HEK293T (cell line): ENCODE measurements at regions not wholly inside any gene's neighbourhood (a gene's known extent, or its start where the extent isn't known, plus 50 kb on each side); places are given as distances from the start of the nearest gene placed in this dataset.

Experiments used
- CTCF ChIA-PET: fragments of 350-600 bp; formaldehyde crosslinking; extraction: SDS; loops from one replicate; lab custom pipeline; 2021; ENCODE audit warnings: antibody characterized with exemption, inconsistent platforms; lab: Yijun Ruan, JAX
- POLR2A ChIA-PET: fragments of 350-600 bp; formaldehyde crosslinking; extraction: SDS; loops from one replicate; lab custom pipeline; 2020; ENCODE audit warnings: antibody characterized with exemption, inconsistent platforms; lab: Yijun Ruan, JAX
- DNase-seq: peaks from one replicate; pipeline ENCODE4 v3.0.0; 2012; ENCODE audit warnings: mixed read lengths; ENCODE audit errors: extremely low spot score
- ARNT ChIP-seq: fragments of 450-650 bp; IDR thresholded peaks from 2 replicates; pipeline ENCODE4 v1.6.1; 2017; ENCODE audit warnings: mild to moderate bottlenecking
- BHLHE40 ChIP-seq: fragments of 450-650 bp; IDR thresholded peaks from 2 replicates; pipeline ENCODE4 v1.6.1; 2016; ENCODE audit warnings: mild to moderate bottlenecking, moderate library complexity, borderline replicate concordance
- CTBP1 ChIP-seq: fragments of 450-650 bp; IDR thresholded peaks from 2 replicates; pipeline ENCODE4 v1.6.1; 2016; ENCODE audit warnings: borderline replicate concordance
- ELF4 ChIP-seq: fragments of 450-650 bp; IDR thresholded peaks from 2 replicates; pipeline ENCODE4 v1.6.1; 2017; ENCODE audit warnings: antibody characterized with exemption
- FOXA1 ChIP-seq: fragments of 450-650 bp; IDR thresholded peaks from 2 replicates; pipeline ENCODE4 v1.6.1; 2016; ENCODE audit warnings: mild to moderate bottlenecking
- FOXK2 ChIP-seq: fragments of 450-650 bp; IDR thresholded peaks from 2 replicates; pipeline ENCODE4 v1.6.1; 2016; ENCODE audit warnings: mild to moderate bottlenecking
- FOXM1 ChIP-seq: fragments of 450-650 bp; IDR thresholded peaks from 2 replicates; pipeline ENCODE4 v1.6.1; 2017; ENCODE audit warnings: mild to moderate bottlenecking, borderline replicate concordance
- HDGF ChIP-seq: fragments of 450-650 bp; IDR thresholded peaks from 2 replicates; pipeline ENCODE4 v1.6.1; 2017; ENCODE audit warnings: antibody characterized with exemption, borderline replicate concordance
- L3MBTL2 ChIP-seq: fragments of 450-650 bp; conservative IDR thresholded peaks from 2 replicates; pipeline ENCODE4 v1.6.1; 2016; ENCODE audit warnings: mild to moderate bottlenecking
- LEF1 ChIP-seq: fragments of 450-650 bp; IDR thresholded peaks from 2 replicates; pipeline ENCODE4 v1.6.1; 2017; ENCODE audit warnings: mild to moderate bottlenecking, borderline replicate concordance
- NFRKB ChIP-seq: fragments of 450-650 bp; IDR thresholded peaks from 2 replicates; pipeline ENCODE4 v1.6.1; 2016; ENCODE audit warnings: mild to moderate bottlenecking, moderate library complexity
- SP1 ChIP-seq: fragments of 450-650 bp; IDR thresholded peaks from 2 replicates; pipeline ENCODE4 v1.6.1; 2017
- SUZ12 ChIP-seq: fragments of 450-650 bp; IDR thresholded peaks from 2 replicates; pipeline ENCODE4 v1.6.1; 2016; ENCODE audit warnings: mild to moderate bottlenecking
- TARDBP ChIP-seq: fragments of 450-650 bp; IDR thresholded peaks from 2 replicates; pipeline ENCODE4 v1.6.1; 2016
- ZNF384 ChIP-seq: fragments of 450-650 bp; IDR thresholded peaks from 2 replicates; pipeline ENCODE4 v1.6.1; 2016
- TF ChIP-seq, protein P1 (sequence below): fragments of 450-650 bp; IDR thresholded peaks from 2 replicates; pipeline ENCODE4 v1.6.1; 2016

DNA sequence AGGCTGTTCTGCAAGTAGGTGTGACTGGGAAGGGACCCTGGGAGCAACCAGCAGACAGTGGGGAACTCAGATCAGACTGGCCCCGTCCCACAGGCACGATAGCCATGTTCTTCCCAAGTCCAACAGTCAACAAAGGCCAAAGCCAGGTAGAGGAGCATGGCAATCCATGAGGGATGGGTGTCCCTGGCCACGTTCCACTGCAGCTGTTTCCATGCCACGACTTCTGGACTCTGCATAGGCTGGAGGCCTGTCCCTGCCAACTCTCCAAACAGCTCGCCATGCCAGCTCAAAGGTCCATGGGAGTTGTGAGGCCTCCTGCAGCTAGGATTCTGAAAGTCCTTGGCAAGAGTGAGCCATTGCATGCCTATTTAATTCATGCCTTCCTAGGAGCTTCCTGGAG lies 459.8 kb downstream of the CDH8 start:
- CTCF ChIA-PET, result no interaction called here
- TF ChIP-seq BHLHE40 (no peak), FOXK2 (no peak), TARDBP (no peak), ZNF384 (no peak), CTBP1 (no peak), SP1 (no peak), LEF1 (no peak), ELF4 (no peak)
- TF ChIP-seq, protein P1, sequence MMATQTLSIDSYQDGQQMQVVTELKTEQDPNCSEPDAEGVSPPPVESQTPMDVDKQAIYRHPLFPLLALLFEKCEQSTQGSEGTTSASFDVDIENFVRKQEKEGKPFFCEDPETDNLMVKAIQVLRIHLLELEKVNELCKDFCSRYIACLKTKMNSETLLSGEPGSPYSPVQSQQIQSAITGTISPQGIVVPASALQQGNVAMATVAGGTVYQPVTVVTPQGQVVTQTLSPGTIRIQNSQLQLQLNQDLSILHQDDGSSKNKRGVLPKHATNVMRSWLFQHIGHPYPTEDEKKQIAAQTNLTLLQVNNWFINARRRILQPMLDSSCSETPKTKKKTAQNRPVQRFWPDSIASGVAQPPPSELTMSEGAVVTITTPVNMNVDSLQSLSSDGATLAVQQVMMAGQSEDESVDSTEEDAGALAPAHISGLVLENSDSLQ, result no peak
- no peak for DNase-seq
- POLR2A ChIA-PET, result no interaction called here

DNA sequence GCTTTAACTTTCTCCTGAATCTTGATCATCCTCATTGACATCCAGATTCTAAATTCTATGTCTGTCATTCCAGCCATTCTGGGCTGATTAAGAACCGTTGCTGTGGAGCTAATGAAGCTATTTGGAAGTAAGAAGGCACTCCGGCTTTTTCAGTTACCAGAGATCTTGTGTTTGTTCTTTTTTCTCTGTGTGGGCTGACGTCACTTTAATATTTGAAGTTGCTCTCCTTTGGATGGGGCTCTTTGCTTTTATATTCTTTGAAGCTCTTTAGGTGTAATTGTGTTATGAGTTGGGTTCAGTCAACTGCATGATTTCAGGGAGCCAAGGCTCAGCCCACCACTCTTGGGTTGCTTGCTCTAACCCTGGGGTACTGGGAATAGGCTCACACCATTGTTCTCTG lies 460.6 kb downstream of the CDH8 start:
- DNase-seq, result no peak
- CTCF ChIA-PET, result no interaction called here
- POLR2A ChIA-PET, result no interaction called here
- no peak for TF ChIP-seq L3MBTL2

DNA sequence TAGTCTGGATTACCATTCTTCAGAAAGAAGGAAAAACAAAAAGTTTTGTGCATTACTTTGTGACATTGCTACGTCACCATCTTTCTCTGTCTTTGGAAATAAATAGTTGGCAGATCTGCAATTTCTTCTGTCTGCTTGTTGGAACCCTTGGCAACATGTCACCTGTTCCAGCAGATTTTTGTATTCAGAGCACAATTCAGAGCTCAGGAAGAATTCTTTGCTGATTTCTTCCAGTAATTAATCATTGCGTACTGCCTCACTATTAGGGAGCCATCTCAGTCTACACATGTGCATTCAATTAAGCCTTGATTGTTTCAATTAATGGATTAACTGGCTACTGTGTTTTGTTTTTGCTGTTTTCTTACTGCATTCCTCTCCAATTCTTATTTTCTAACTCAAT lies 467.2 kb downstream of the CDH8 start:
- POLR2A ChIA-PET, result no interaction called here
- CTCF ChIA-PET, result no interaction called here
- TF ChIP-seq, protein P1, result no peak
- TF ChIP-seq LEF1, result no peak
- TF ChIP-seq BHLHE40, result no peak
- no peak for TF ChIP-seq ARNT
- no peak for TF ChIP-seq NFRKB
- no peak for TF ChIP-seq FOXM1
- no peak for TF ChIP-seq L3MBTL2
- TF ChIP-seq FOXK2, result no peak
- no peak for DNase-seq

DNA sequence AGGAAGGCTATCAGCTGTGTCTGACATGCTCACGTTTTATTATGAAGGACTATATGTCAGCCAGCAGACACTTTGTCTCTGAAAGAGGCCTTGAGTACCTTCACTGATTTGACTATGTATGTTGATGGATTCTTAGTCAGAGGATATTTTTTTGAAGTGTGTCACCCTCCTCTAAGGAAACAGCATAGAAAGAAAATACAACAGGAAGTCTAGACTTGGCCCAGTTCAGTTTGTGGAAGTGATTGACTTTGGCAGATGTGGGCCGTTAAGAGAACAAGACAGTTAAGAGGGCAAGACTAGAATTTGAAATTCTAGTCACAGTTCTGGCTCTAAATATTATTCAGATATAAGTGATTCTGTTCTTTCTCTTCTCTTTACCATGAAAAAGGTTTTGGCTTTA lies 471.5 kb downstream of the CDH8 start:
- DNase-seq, result no peak
- no peak for TF ChIP-seq HDGF
- no peak for TF ChIP-seq FOXA1
- ChIA-PET CTCF (no interaction called here), POLR2A (no interaction called here)

DNA sequence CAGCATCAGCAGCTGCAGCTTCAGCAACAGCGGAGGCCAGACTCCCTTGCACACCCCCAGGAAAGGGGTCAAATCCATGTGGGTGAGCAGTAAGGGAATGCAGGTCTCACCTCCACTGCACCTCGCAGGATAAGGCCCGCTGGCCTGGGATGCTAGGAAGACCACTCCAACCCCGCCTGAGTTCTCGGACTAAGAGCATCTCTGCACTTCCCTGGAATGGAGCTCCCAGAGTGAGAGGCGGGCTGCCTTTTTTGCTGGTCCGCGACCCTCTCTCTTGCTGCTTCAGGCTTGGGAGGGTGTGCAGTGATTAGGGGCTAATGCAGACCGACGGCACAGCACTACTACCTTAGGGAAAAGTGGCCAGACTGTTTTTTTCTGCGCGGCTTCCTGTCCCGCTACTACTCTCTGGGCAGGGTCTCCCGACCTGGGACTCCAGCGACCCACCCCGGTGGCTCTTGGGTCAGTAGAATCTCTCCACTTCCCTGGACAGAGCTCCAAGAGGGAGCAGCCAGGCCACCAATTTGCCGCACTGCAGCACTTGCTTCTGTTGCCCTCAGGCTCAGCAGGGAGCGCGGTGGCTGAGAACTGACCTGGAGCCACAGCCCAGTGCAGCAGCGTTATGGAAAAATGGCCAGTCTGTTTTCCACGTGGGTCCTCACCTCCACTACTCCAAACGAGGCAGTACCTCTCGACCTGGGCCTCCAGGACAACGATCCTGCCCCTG lies 480.4 kb downstream of the CDH8 start:
- POLR2A ChIA-PET, result no interaction called here
- CTCF ChIA-PET, result no interaction called here
- DNase-seq, result no peak
- TF ChIP-seq CTBP1 (no peak), FOXM1 (no peak), ARNT (no peak), TARDBP (no peak), BHLHE40 (no peak), HDGF (no peak), L3MBTL2 (no peak)
- TF ChIP-seq, protein P1, result no peak

DNA sequence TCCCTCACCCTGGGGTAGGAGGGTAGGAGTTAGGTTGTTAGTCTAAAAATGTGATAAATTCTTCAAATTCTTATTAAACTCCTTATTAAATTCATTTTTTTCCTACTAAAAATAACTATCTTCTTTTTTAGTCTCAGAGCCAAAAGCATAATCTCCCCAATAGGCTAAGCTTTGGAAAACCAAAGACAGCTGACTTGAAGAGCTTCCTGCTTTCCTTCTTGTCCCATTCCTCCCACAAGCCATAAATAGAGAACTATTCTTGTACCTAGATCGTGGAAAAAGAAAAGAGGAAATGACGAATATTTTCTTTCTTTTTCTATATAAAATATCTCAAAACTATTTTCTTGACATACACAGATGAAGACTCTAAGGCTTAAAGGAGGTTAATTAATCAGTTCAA lies 486.9 kb downstream of the CDH8 start:
- no peak for DNase-seq
- ChIA-PET POLR2A (no interaction called here), CTCF (no interaction called here)
- TF ChIP-seq LEF1 (no peak), ARNT (no peak), BHLHE40 (no peak), FOXA1 (no peak), SUZ12 (no peak), L3MBTL2 (no peak), FOXM1 (no peak), CTBP1 (no peak), ELF4 (no peak)

DNA sequence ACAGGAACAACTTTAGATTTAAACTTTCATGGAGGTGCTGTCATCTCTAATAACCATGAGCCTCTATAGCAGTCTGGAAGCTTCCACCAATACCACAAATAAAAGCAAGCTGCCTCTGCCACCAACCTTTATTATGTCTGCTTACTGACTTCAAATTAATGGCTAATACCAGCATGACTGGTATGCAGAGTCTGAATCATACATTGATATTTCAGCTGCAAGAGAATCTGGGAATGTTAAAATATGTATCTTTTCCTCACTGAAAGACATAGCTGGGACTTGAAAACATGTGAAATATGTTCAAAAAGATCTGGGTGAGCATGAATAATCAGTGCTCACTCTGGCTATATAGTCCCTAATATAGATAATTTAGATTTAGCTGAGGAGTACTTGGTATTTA lies 488.6 kb downstream of the CDH8 start:
- DNase-seq, result no peak
- TF ChIP-seq CTBP1 (no peak), FOXM1 (no peak), ZNF384 (no peak), FOXK2 (no peak)
- TF ChIP-seq, protein P1, result no peak
- ChIA-PET CTCF (no interaction called here), POLR2A (no interaction called here)
